Hindlimb muscle (tissue), 1 donor: ENCODE measurements at regions not wholly inside any gene's neighbourhood (a gene's known extent, or its start where the extent isn't known, plus 50 kb on each side); places are given as distances from the start of the nearest gene placed in this dataset.
A peak's percentile ranks its signal among the peaks of the same experiment; 100 is the strongest.

Experiments used
- DNase-seq: peaks from one replicate; pipeline ENCODE4 v3.0.0-alpha.2; 2013

DNA sequence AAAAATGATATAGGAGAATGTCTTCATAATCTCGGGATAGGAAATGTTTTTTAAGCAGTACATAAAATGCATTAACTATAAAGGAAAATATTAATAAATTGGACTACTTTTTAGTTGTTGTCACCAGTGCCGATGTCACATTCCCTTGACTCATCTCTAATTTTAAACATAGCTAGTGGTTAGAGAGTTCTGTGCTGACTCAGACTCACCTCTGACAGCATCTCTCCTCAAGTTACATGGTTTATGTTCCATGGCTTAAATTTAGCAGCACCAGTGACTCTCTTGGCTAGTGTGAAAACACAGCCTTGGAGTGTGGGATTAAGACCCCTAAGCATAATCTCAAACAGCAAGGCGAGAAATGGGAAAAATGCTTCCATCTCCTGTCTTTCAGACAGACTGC lies 311.8 kb upstream of the MMS22L start:
- DNase-seq, result no peak

DNA sequence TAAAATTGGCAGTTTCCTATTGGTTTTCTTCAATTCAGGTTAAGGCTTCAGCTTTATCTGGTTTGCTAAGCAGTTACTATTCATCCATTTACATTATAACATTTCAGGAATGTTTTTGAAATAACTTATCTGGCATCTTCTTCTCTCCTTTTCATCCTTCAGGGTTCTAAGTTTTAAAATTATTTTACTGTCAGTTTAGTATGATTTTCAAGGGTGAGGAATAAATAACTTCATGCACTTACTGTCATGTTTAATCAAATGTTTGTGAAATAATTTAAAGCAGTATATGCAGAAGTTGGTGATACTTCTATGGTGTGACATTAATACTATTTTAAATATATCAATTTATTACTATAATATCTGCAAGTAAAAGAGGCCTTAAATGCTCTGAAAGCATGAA lies 338.1 kb upstream of the MMS22L start:
- no peak for DNase-seq

DNA sequence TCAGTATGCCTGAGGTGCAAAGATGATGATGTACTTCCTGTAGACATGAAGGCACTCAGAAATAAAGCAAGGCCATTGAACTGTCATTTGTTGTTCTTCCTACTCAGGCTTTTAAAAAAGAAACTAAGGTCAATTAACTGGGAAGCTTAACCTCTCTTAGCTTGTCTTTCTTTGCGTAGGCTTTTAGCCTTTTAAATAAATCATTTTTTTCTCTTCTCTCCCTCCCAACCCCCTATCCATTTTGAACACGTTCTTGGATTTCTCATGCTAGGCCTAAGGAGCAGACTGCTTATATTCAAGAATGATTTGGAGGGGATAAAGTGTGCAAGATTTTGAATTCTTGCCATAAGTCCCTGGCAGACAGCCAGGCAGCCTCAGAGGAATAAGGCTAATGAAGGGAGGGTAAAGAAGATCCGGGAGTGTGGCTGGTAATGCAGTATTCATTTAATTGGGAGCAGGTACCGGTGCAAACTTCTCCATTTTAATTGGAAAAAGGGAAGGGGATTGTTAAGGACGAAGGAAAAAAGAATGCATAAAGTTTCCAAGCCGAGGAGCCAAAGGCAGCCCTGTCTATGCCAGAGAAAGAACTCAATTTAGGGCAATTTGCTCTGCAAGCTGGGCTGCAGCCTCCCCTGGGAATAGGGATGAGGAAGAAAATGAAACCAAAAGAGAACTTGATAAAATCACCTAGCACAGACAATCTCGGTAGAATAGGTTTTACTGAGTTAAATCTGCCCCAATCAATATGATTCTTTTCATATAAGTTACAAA lies 343.8 kb upstream of the MMS22L start:
- peak; percentile 10 for DNase-seq

DNA sequence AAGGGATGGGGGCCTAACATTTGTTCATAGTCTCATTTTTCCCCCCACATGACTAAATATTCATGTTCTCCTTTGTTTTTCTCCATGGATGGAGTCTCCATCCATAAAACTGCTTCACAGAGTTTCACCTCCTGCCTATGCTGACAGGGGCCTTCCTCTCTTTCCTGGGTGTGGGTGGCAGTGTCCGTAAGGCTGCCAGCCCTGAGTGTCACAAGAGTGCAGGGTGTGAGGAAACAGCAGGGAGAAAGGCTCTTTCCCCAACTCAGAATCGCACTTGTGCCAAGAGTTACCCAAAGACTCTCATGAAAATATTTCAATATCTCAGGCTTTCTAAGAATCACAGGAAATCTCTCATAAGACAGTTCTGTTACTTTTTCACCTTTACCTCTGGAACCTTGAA lies 346.2 kb upstream of the MMS22L start:
- no peak for DNase-seq

DNA sequence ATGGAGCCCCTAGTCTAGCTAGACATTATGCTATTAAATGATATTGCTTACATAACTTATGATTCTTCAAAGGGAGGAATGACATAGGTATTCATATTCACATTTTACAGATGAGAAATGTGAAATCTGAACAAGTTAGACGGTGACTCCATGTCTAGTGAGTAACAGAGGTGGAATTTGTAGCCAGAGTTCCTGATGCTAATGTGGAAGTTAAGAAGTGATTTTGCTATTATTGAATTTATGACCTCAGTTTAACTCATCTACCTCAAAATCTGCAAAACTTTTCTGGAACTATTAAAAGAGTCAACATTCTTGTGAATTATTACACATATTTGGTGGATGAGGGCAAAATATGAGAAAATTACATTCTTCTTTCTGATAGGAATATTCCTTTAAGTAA lies 347.6 kb upstream of the MMS22L start:
- no peak for DNase-seq

DNA sequence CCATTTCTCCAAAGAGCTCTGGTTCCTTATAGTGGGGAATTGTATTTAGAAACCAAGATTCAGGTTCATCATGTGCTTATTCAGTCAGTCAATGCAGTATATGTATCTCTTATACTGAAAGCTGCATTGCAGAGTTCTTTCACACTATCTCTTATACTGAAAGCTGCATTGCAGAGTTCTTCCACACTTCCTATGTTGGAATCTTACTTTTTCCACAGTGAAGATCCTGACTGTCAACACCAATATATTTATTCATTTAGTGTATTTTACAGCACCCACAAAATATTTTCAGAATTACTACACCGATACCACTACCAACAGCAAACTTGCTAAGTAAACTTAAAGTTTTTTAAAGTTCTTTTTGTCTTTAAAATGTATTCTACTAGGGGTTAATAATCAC lies 349.3 kb upstream of the MMS22L start:
- no peak for DNase-seq

DNA sequence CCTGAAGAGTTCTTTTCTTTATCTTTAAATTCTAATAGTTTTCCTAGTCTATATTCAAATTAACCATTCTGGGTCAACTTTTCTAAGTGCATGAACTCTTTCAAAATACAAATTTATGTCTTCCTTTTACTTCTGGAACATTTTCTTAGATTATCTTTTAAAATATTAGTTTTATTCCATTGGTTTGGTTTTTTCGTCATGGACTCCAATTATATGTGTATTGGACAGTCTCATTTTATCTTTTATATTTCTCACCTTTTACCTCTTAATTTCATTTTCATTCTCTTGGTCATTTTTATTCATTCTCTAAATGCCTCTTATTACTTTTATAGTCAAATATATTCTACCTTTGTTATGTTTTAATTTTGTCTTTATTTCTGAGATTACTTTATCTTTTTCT lies 356.7 kb upstream of the MMS22L start:
- no peak for DNase-seq

DNA sequence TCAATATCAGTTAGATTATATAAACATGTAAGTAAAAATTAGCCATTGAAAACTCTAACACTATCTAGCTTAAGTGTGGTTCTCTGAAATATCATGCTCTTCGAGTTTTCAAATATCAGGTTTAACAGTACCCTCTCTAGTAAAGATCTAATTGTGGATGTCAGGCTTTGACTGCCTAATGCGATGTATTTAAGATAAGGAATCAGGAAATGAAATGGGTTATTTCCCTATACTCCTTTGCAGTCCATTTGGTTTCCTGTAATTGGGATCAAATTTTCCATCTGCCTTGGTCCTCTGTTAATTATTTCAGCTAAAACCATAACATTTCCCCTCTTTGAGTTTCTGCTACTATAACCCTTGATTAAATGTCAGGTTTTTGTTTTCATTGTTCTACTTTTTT lies 361.3 kb upstream of the MMS22L start:
- no peak for DNase-seq

DNA sequence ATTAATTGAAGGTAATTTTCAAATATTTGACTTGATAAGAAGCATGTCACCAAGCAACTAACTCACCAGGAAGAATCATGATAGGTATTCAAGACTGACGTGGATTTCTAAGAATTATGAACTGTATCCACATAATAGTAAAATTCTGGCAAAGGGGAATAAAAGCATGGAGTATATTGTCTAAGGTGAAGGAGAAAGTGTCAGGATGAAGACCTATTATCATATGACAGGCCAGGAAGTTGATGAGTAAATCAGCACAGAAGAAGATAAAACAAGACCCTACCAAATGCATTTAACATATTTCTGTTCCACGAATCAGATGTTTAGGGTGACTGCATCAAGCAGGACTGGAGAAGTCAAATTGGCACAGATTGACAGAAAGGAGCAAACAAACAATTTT lies 362.7 kb upstream of the MMS22L start:
- DNase-seq, result no peak

DNA sequence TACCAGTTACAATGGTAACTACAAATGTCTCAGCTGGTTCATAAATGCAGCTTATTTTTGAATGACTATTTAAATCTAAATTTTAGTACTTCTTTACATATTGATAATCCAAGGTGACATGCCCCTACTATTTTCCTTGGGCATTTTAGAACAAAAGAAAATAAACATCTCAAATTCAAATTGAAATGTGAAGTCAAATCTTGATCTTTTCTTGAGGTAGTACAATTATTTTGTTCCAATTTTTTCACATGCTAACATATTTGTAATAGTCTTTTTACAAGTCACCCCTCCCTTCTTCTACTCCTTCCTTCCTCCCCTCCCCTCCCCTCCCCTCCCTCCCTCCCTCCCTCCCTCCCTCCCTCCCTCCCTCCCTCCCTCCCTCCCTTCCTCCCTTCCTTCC lies 370.1 kb upstream of the MMS22L start:
- no peak for DNase-seq

DNA sequence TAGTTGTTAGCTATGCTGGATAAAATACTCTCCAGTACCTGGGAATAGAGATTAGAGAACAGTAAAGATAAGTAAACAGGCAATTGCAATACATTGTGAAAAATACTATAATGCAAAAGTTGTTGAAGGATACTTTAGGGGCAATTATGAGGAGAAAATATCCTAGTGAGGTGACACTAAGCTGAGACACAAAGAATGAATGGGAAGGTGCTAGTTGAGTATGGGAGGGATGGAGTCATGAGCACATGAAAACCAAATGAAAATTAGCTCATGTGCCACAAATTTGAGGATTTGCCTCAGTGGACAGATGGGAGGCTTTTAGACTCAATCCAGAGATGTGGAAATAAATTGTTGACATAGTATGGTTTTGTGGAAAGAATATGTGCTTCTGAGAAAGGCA lies 370.5 kb upstream of the MMS22L start:
- DNase-seq, result no peak

DNA sequence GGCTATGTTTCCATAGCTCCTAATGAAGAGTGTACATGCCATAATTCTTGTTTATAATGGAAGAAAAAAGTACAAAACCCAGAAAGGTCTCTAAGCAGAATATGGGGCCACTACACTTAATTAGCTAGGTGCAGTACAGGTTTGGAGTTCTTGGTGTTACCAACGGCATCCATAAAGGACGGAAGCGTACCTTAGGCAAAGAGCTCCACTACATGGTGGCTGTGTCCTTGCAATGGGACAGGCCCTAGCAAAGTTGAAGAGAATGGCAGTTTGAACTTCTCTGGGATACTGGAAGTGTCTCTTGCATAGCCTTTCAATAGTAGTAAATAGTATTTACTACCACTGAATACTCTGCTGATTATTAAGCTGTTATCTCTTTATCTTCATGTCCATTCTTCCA lies 371.7 kb upstream of the MMS22L start:
- no peak for DNase-seq

DNA sequence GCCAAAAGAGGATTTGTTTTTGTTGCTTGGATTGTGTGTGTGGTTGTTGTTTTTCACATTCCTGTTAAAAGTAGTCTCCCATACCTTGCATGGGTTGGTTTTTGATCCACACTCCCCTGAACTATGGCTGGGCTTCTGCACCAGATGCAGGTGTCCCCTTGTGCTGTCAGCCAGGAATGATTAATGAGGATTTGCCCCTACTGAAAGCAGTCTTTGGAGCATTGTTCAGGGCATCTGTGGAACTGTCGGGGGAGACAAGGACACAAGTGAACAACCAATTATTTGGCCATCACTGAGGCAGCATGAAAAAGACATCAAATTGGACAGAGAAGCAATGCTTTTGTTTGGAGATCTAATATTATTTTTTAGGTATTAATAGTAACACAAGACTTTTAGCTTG lies 373.2 kb upstream of the MMS22L start:
- DNase-seq, result no peak

DNA sequence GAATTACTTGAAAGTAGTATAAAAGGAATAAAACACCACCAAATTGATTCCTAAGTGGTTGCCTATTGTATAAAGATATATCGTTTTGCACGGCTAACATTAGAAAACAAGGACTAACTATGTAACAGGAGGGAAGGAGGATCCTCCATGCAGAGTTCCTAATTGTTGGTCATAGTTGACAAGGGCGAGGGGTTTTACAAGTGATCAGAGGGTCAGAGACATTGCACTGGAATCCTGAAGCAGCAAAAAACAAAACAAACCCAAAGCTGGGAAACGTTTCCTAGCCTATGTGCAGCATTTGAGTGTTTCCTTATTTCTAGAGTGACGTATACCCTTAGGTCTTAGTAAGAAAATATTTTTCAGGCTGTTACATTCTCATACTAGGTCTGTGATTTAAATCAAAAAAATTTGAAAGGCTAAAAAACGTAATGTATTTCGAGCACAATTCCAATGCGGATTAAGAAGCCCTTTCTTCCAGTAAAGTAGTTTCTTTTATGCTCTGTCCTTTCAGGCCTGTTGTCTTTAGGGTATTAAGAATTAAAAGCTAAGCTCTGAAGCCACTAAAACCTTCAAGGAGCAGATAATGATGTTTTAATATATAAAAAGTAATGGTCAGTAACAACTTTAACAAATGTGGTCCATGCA lies 373.8 kb upstream of the MMS22L start:
- no peak for DNase-seq

DNA sequence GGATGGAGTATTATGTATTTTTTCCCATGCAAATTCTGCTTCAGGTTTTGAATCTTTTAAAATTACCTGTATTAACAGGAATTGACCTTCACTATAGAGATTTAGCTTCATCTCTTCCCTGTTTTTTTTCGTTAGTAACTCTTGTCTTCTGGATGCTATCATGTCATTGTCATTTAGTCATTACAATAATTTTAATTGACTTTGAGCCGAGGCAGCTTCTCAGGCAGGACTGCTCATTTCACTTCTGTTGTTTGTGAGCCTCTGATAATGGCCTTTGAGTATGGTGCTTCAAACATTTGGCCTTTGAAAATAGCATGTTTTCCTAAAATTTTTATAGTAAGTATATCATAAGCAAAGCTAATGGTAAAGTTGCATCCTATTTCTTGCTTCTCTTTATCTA lies 375.1 kb upstream of the MMS22L start:
- no peak for DNase-seq

DNA sequence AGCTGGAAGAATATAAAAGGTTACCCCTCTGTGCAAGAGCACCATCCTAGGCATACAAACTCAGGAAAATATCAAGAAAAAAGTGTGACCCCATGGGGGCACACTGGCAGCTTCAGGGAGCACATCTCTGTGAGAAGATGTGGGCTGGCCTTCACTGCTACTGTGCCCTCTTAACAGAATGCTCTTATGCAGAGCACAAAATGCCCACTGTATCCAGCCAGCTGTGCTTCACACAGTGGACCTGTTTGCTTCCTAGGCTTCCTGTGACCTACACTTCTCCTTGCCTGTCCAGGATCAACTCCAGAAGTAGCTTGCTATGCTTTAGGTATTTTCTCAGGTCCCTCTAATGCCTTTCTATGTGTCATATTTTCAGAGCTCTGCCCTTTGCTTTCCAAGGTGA lies 380.2 kb upstream of the MMS22L start:
- DNase-seq, result no peak

DNA sequence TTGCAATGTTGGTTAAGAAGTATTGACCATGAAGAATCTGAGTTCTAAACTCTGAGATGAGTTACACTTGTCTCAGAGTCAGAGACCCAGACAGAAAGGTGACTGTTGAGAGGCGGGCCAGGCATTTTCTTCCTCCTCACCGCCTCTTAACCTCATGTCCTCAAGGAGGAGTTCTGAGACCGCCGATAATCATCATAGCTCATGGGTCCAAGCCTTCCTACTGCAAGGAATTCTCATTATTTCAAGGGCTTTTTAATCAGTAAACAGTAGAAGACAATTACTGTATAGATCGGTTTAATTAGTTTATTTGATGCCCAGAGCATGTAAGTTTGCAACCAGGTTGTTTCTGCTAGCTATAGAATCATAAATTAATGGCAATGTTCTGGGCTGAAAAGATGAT lies 382.4 kb upstream of the MMS22L start:
- DNase-seq, result no peak

DNA sequence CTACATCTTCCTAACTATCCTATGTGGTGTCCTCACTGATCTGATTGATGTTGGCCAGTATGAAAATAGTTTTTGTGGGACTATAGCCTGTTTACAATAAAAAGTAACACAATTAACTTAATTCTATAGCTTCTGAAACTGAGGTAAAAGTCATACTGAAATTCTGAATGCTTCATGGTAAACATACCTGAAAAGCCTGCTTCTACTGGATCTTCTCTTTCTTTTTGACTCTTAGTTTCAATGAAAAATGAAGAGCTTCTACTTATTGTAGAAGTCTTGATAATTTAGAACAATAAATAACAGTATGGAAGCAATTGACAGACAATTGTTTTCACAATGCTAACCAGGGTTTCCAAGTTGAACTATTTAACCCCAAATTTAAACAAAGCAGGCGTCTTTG lies 383.9 kb upstream of the MMS22L start:
- no peak for DNase-seq

DNA sequence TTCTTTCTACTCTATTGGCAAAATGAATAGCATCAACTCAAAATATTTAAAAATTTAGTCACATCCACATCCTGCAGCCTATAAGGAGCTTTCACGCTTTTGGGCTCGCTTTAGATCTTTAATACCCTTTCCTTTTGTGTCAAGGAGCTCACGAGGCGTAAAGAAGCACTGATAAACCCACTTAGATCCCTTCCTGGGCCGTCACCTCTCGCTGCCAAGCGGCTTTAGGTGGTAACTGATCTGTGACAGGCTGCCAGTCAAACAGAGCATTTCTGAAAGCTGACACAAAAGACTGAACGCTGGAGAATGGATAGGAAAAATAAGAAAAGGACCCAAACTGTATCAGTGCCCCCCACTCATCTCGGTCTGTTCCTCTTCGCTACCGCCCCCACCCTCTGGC lies 385.7 kb upstream of the MMS22L start:
- DNase-seq, result no peak

DNA sequence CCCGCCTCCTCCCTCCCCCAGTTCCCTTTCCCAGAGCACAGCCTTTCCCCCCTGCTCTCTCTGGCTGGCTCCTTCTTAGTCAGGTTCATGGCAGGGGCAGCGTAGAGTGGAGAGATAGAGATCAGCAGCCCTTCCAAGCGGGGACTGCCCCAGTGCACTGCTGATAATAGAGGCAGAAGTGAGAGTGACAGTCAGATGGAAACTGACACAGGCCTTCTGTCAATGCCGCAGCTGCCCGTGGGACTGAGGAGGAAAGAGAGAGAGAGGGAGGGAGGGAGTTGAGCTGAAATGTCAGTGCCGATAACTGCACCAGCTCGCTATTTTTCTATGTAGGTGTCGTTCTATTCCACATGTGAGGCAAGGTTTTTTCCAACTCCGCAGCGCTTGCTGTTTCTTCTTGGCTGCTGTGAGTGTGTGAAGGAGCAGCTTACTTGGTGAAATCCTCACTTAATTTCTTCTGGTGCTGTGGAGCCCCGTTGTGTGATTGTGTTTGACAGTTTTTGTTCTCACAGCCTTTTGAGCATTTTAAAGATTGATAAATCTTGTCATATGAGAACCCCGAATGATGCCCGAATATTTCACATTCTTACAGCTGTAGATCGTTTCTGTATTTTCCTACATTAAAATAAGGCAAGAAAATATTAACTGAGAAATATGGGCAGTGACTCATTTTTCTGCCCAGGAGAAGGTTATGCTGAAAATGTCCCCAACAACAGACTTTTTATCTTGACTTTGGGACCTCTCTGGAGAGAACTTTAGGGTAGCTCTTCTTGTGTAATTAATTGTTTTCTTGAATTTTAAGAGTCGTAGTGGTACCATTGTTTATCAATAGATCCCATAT lies 386.4 kb upstream of the MMS22L start:
- peak; percentile 2 for DNase-seq

DNA sequence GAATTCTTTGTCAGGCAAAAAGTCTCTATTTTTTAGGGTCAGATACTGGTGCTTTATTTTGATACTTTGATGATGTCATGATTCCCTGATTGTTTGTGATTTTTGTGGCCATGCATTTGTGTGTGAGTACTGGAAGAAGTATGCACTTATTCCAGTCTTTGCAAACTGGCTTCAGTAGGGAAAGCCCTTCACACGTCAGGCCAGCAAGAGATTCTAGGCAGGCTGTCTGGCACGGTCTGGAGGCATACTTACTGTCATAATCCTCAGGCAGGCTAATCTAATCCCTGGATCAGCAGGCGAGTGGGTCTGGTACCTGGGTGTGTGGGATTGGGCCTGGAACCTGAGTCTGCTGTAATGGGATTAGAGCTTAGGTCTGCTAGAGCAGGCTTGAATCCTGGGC lies 391.8 kb upstream of the MMS22L start:
- no peak for DNase-seq

DNA sequence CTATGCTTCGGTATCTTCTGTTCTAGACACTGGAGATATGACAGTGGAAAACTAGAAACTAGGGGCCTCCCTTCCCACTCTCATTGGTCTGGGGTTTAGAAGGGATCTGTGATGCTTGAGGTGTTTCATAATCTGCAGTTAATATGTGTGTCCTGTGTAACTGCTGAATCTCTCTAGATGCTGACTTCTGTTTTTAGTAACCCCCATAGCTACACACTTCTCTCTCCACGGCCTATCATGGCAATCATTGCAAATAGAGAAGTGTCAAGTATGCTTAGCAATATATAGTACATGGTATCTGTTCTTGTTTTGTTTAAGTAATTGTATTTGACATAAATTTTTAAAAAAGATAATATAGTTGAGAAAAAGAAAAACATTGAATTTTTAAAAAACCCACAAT lies 394.6 kb upstream of the MMS22L start:
- no peak for DNase-seq

DNA sequence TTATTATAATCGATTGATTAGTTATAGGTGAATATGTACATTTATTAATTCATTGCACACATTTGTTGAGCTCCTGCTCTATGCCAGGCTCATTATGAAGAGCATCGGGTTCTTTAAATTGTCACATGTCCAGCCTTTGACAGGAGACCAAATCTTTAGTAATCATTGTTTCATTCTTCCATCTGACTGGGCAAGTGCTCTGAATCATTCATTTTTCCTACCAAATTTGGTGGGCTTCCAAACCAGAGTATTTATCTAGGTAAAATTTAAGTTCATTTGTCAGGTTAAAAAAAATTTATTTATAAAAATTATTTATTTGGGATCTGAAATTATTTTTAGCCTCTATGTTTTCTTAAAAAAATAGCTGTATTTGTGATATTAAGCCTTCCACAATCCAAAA lies 404.9 kb upstream of the MMS22L start:
- DNase-seq, result no peak
